ENCODE measurements at regions not wholly inside any gene's neighbourhood (a gene's known extent, or its start where the extent isn't known, plus 50 kb on each side); places are given as distances from the start of the nearest gene placed in this dataset.

GRCh38 chr11:90803831-90804230 is 581.0 kb upstream of the CHORDC1 start:
- Histone ChIP-seq H3K4me1 (ENCODE audit: control insufficient read depth, insufficient read depth, low read length) (no peaks in the 10 kb centered on the region), H3K27ac (ENCODE audit: insufficient read depth, low read depth, low read length, poor library complexity, severe bottlenecking) (no peak overlapping the region), H3K4me3 (ENCODE audit: insufficient read depth, low read depth, low read length) (no peak overlapping the region), H3K9me3 (ENCODE audit: control insufficient read depth, low read length) (no peaks in the 10 kb centered on the region), H3K36me3 (ENCODE audit: control insufficient read depth, insufficient read depth, low read length) (no peaks in the 10 kb centered on the region), H3K27me3 (ENCODE audit: control insufficient read depth, insufficient read depth, low read length, poor library complexity, severe bottlenecking) (no peaks in the 10 kb centered on the region)
- WGBS, 2 experiments, result 91 to 94% methylated on average over 5 to 6 of the region's 7 CpGs

GRCh38 chr11:90803366-90803765 is 580.5 kb upstream of the CHORDC1 start:
- Histone ChIP-seq H3K27me3 (ENCODE audit: control insufficient read depth, insufficient read depth, low read length, poor library complexity, severe bottlenecking) (no peaks in the 10 kb centered on the region), H3K36me3 (ENCODE audit: control insufficient read depth, insufficient read depth, low read length) (no peaks in the 10 kb centered on the region), H3K27ac (ENCODE audit: insufficient read depth, low read depth, low read length, poor library complexity, severe bottlenecking) (no peak overlapping the region), H3K4me1 (ENCODE audit: control insufficient read depth, insufficient read depth, low read length) (no peaks in the 10 kb centered on the region), H3K4me3 (ENCODE audit: insufficient read depth, low read depth, low read length) (no peak overlapping the region), H3K9me3 (ENCODE audit: control insufficient read depth, low read length) (no peaks in the 10 kb centered on the region)
- WGBS, 2 experiments, result 70 to 73% methylated on average over 2 of the region's 3 CpGs

DNA sequence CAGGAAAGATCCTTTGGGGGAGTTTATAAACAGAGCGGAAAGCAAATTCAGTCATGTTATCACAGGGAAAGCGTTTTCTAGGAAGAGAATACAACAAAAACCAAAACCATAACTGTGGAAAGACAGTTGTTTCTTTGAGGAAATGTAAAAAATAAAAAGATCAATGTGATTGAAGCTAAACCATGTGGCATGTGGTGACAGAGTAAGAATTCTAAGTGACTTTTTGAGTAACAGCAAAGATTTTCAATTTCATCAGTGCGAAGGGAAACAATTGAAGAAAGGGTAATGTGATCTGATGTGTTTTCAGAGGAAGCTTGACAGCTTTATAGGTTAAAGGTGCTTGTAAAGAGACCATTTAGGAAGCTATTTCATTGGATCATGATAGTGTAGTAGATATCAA is 575.9 kb upstream of the CHORDC1 start:
- WGBS, 2 experiments, result 82 to 93% methylated on average over 2 to 3 of the region's 3 CpGs
- no peak overlapping the region for H3K4me3 ChIP-seq (ENCODE audit: insufficient read depth, low read depth, low read length)
- no peaks in the 10 kb centered on the region for H3K27me3 ChIP-seq (ENCODE audit: control insufficient read depth, insufficient read depth, low read length, poor library complexity, severe bottlenecking)
- no peaks in the 10 kb centered on the region for H3K9me3 ChIP-seq (ENCODE audit: control insufficient read depth, low read length)
- H3K4me1 ChIP-seq (ENCODE audit: control insufficient read depth, insufficient read depth, low read length), result no peaks in the 10 kb centered on the region
- no peaks in the 10 kb centered on the region for H3K36me3 ChIP-seq (ENCODE audit: control insufficient read depth, insufficient read depth, low read length)
- H3K27ac ChIP-seq (ENCODE audit: insufficient read depth, low read depth, low read length, poor library complexity, severe bottlenecking), result no peak overlapping the region

- H3K27me3 ChIP-seq (ENCODE audit: control insufficient read depth, insufficient read depth, low read length, poor library complexity, severe bottlenecking), result no peaks in the 10 kb centered on the region
- H3K27ac ChIP-seq (ENCODE audit: insufficient read depth, low read depth, low read length, poor library complexity, severe bottlenecking), result no peak overlapping the region
- H3K9me3 ChIP-seq (ENCODE audit: control insufficient read depth, low read length), result no peaks in the 10 kb centered on the region
- H3K36me3 ChIP-seq (ENCODE audit: control insufficient read depth, insufficient read depth, low read length), result no peaks in the 10 kb centered on the region
- no peaks in the 10 kb centered on the region for H3K4me1 ChIP-seq (ENCODE audit: control insufficient read depth, insufficient read depth, low read length)
- WGBS, 2 experiments, result 73 to 82% methylated on average over 4 of the region's 4 CpGs
- no peak overlapping the region for H3K4me3 ChIP-seq (ENCODE audit: insufficient read depth, low read depth, low read length)
Observed at GRCh38 chr11:90795746-90796145, 572.9 kb upstream of the CHORDC1 start.

GRCh38 chr11:90788961-90789360 is 566.1 kb upstream of the CHORDC1 start:
- H3K4me3 ChIP-seq (ENCODE audit: insufficient read depth, low read depth, low read length), result no peak overlapping the region
- no peaks in the 10 kb centered on the region for H3K4me1 ChIP-seq (ENCODE audit: control insufficient read depth, insufficient read depth, low read length)
- H3K27ac ChIP-seq (ENCODE audit: insufficient read depth, low read depth, low read length, poor library complexity, severe bottlenecking), result no peak overlapping the region
- no peaks in the 10 kb centered on the region for H3K36me3 ChIP-seq (ENCODE audit: control insufficient read depth, insufficient read depth, low read length)
- no peaks in the 10 kb centered on the region for H3K9me3 ChIP-seq (ENCODE audit: control insufficient read depth, low read length)
- no peaks in the 10 kb centered on the region for H3K27me3 ChIP-seq (ENCODE audit: control insufficient read depth, insufficient read depth, low read length, poor library complexity, severe bottlenecking)
- 85 to 97% methylated on average over 3 of the region's 3 CpGs for WGBS, 2 experiments

DNA sequence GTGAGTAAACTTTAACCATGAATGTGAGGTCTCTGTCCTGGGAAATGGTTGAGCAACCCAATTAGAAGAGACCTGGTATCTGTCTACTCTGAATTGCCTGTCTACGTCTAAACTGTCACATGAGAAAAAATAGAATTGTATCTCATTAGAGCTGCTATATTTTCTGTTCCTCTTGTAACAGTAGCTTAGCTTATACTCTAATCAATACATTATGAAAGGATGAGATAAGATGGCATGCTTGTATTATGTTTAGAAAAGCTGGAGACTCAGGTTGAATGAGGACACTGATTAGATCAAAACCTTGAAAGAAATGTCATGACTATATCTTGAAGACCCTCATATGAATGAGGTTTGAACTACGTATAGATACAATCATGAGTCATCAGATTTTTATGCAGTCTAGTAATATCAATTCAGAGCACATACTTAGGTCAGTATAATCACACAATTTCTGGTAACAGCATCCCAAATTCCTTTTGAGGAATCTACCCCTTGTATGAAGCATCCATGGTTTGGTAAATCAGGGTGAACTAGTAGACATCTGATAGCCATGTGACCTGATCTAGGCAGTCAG is 561.5 kb upstream of the CHORDC1 start:
- Histone ChIP-seq H3K27me3 (ENCODE audit: control insufficient read depth, insufficient read depth, low read length, poor library complexity, severe bottlenecking) (no peaks in the 10 kb centered on the region), H3K27ac (ENCODE audit: insufficient read depth, low read depth, low read length, poor library complexity, severe bottlenecking) (no peak overlapping the region), H3K9me3 (ENCODE audit: control insufficient read depth, low read length) (no peaks in the 10 kb centered on the region), H3K4me1 (ENCODE audit: control insufficient read depth, insufficient read depth, low read length) (no peaks in the 10 kb centered on the region), H3K4me3 (ENCODE audit: insufficient read depth, low read depth, low read length) (no peak overlapping the region), H3K36me3 (ENCODE audit: control insufficient read depth, insufficient read depth, low read length) (no peaks in the 10 kb centered on the region)
- WGBS, 2 experiments, result 90 to 97% methylated on average over 2 of the region's 2 CpGs

- no peak overlapping the region for H3K27ac ChIP-seq (ENCODE audit: insufficient read depth, low read depth, low read length, poor library complexity, severe bottlenecking)
- H3K27me3 ChIP-seq (ENCODE audit: control insufficient read depth, insufficient read depth, low read length, poor library complexity, severe bottlenecking), result no peaks in the 10 kb centered on the region
- no peaks in the 10 kb centered on the region for H3K36me3 ChIP-seq (ENCODE audit: control insufficient read depth, insufficient read depth, low read length)
- no peaks in the 10 kb centered on the region for H3K9me3 ChIP-seq (ENCODE audit: control insufficient read depth, low read length)
- H3K4me3 ChIP-seq (ENCODE audit: insufficient read depth, low read depth, low read length), result no peak overlapping the region
- H3K4me1 ChIP-seq (ENCODE audit: control insufficient read depth, insufficient read depth, low read length), result no peaks in the 10 kb centered on the region
- 97% methylated on average over 2 of the region's 3 CpGs for WGBS, 2 experiments
Observed at GRCh38 chr11:90783111-90783510, 560.3 kb upstream of the CHORDC1 start.

DNA sequence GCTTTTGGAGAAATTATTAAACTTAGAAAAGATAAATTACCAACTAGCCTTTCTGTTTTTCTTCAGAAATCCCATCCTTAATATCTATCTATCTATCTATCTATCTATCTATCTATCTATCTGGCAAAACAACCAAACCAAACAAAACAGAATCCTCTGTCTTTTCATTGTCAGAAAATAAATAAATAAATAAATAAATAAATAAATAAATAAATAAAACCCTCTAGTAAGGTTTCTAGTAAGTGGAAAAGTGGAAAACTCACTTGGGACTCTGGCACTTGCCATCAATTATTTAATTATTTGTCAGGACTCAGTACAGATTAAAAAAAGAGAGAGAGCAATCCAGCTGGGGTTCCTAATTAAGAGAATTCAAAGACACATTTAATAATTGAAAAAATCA is 556.2 kb upstream of the CHORDC1 start:
- H3K4me1 ChIP-seq (ENCODE audit: control insufficient read depth, insufficient read depth, low read length), result no peaks in the 10 kb centered on the region
- no peaks in the 10 kb centered on the region for H3K27me3 ChIP-seq (ENCODE audit: control insufficient read depth, insufficient read depth, low read length, poor library complexity, severe bottlenecking)

DNA sequence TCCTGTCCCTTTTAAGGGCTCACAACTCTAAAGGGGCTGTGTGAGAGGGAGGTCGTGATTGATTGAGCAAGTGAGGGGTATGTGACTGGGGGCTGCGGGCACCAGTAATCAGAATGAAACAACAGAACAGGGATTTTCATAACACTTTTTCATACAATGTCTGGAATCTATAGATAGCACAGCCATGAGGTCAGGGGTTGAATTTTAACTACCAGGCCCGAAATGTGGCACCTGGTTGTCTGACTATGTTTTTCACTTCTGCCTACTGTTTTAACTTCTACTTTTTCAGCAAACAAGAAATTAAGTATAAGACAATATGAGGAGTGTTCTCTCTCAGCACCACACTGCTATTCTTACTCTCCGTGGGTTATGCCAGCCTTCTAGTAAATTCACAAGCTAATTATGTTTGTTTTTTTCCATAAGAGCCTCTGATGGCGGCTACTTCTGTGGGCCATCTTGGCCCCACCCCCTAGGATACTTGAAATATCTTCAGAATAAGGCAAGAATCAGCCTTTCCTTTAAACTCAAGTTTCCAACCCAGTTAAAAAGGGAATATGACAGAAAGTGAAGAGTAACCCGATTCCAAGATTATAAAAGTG is 552.8 kb upstream of the CHORDC1 start:
- Histone ChIP-seq H3K27me3 (ENCODE audit: control insufficient read depth, insufficient read depth, low read length, poor library complexity, severe bottlenecking) (no peaks in the 10 kb centered on the region), H3K27ac (ENCODE audit: insufficient read depth, low read depth, low read length, poor library complexity, severe bottlenecking) (no peak overlapping the region), H3K36me3 (ENCODE audit: control insufficient read depth, insufficient read depth, low read length) (no peaks in the 10 kb centered on the region), H3K4me3 (ENCODE audit: insufficient read depth, low read depth, low read length) (no peak overlapping the region), H3K9me3 (ENCODE audit: control insufficient read depth, low read length) (no peaks in the 10 kb centered on the region), H3K4me1 (ENCODE audit: control insufficient read depth, insufficient read depth, low read length) (no peaks in the 10 kb centered on the region)
- 92 to 94% methylated on average over 5 to 6 of the region's 6 CpGs for WGBS, 2 experiments

More for the DNA sequence above, 556.2 kb upstream of the CHORDC1 start:
- Histone ChIP-seq H3K36me3 (ENCODE audit: control insufficient read depth, insufficient read depth, low read length) (no peaks in the 10 kb centered on the region), H3K27ac (ENCODE audit: insufficient read depth, low read depth, low read length, poor library complexity, severe bottlenecking) (no peak overlapping the region), H3K4me3 (ENCODE audit: insufficient read depth, low read depth, low read length) (no peak overlapping the region), H3K9me3 (ENCODE audit: control insufficient read depth, low read length) (no peaks in the 10 kb centered on the region)

- H3K9me3 ChIP-seq (ENCODE audit: control insufficient read depth, low read length), result no peaks in the 10 kb centered on the region
- no peak overlapping the region for H3K27ac ChIP-seq (ENCODE audit: insufficient read depth, low read depth, low read length, poor library complexity, severe bottlenecking)
- no peaks in the 10 kb centered on the region for H3K36me3 ChIP-seq (ENCODE audit: control insufficient read depth, insufficient read depth, low read length)
- H3K27me3 ChIP-seq (ENCODE audit: control insufficient read depth, insufficient read depth, low read length, poor library complexity, severe bottlenecking), result no peaks in the 10 kb centered on the region
- 79 to 81% methylated on average over 13 of the region's 13 CpGs for WGBS, 2 experiments
- no peak overlapping the region for H3K4me3 ChIP-seq (ENCODE audit: insufficient read depth, low read depth, low read length)
- H3K4me1 ChIP-seq (ENCODE audit: control insufficient read depth, insufficient read depth, low read length), result no peaks in the 10 kb centered on the region
Observed at GRCh38 chr11:90774727-90775566, 552.1 kb upstream of the CHORDC1 start.
